ENCODE measurements at regions not wholly inside any gene's neighbourhood (a gene's known extent, or its start where the extent isn't known, plus 50 kb on each side); places are given as distances from the start of the nearest gene placed in this dataset.

- no peak for TF ChIP-seq CTCF (IDR thresholded peaks at IDR 0.05)
- no peak for TF ChIP-seq POLR2A (IDR thresholded peaks at IDR 0.05)
These were observed 282.5 kb downstream of the ZSWIM6 start for GRCh38 chr5:61614606-61615005.
